Stimulated activated memory B cell treated with anti-CD40 and anti-IgM and Interleukin-4, amounts not matched to agents 10 μg/mL and 1 μg/mL and 100 μg/mL, for 72 hours (primary cell): ENCODE measurements at regions not wholly inside any gene's neighbourhood (a gene's known extent, or its start where the extent isn't known, plus 50 kb on each side); places are given as distances from the start of the nearest gene placed in this dataset.

Source experiments
- ATAC-seq: fragments of 150-1000 bp; cut with Tn5 transposase; 2 replicates; pipeline ENCODE4 v1.10.0; 2021
- H3K27ac Mint-ChIP-seq: one replicate; pipeline ENCODE4 v1.8.0; 2022; ENCODE audit warnings: mild to moderate bottlenecking, mixed read lengths
- H3K27me3 Mint-ChIP-seq: one replicate; pipeline ENCODE4 v1.8.0; 2022; ENCODE audit warnings: mixed read lengths
- H3K36me3 Mint-ChIP-seq: one replicate; pipeline ENCODE4 v1.8.0; 2022; ENCODE audit warnings: mixed read lengths
- H3K4me1 Mint-ChIP-seq: one replicate; pipeline ENCODE4 v1.8.0; 2022; ENCODE audit warnings: mixed read lengths
- H3K4me3 Mint-ChIP-seq: one replicate; pipeline ENCODE4 v1.8.0; 2022; ENCODE audit warnings: mild to moderate bottlenecking, moderate library complexity, mixed read lengths
- H3K9me3 Mint-ChIP-seq: one replicate; pipeline ENCODE4 v1.8.0; 2022; ENCODE audit warnings: mixed read lengths

- Mint-ChIP-seq H3K9me3 (no peaks in the 10 kb centered on the region), H3K27ac (no peak overlapping the region), H3K4me1 (no peaks in the 10 kb centered on the region), H3K27me3 (peaks cover 20% of the 10 kb centered on the region), H3K4me3 (no peak overlapping the region), H3K36me3 (no peaks in the 10 kb centered on the region)
- ATAC-seq: no peak
Measured at GRCh38 chr5:133794771-133795415, 173.5 kb downstream of the C5orf15 start.

- peaks cover 20% of the 10 kb centered on the region for H3K27me3 Mint-ChIP-seq
- no peaks in the 10 kb centered on the region for H3K36me3 Mint-ChIP-seq
- no peak for ATAC-seq
- H3K27ac Mint-ChIP-seq: no peak overlapping the region
- no peaks in the 10 kb centered on the region for H3K4me1 Mint-ChIP-seq
- H3K4me3 Mint-ChIP-seq: no peak overlapping the region
- H3K9me3 Mint-ChIP-seq: no peaks in the 10 kb centered on the region
Measured at GRCh38 chr5:133793756-133794465, 174.5 kb downstream of the C5orf15 start.

DNA sequence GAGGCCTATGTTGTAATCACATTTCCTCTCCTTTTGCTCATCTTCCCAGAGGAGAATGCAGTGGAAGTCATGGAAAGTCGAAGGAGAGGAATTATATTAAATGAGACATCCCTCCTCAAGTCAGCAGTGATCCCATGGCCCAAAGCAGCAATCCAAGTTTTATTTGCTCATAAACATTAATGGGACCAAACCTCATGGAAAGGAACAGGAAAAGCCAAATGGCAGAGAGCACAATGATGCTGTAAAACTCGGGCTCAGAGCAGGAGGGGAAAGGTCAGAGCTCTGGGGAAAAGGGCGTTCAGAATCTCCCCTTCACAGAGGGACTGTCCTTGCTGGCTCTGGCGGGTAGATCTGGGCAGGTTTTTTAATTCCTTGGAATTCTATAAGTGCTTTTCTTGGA lies 175.8 kb downstream of the C5orf15 start:
- Mint-ChIP-seq H3K4me1 (no peaks in the 10 kb centered on the region), H3K27me3 (peaks cover 20% of the 10 kb centered on the region), H3K9me3 (no peaks in the 10 kb centered on the region)

GRCh38 chr5:133792024-133792423 lies 176.4 kb downstream of the C5orf15 start:
- Mint-ChIP-seq H3K27me3 (peaks cover 20% of the 10 kb centered on the region), H3K36me3 (no peaks in the 10 kb centered on the region), H3K4me1 (no peaks in the 10 kb centered on the region), H3K4me3 (no peak overlapping the region), H3K9me3 (no peaks in the 10 kb centered on the region), H3K27ac (no peak overlapping the region)
- ATAC-seq: no peak

More for the DNA sequence above, 175.8 kb downstream of the C5orf15 start:
- Mint-ChIP-seq H3K4me3 (no peak overlapping the region), H3K36me3 (no peaks in the 10 kb centered on the region), H3K27ac (no peak overlapping the region)
- ATAC-seq: no peak

- Mint-ChIP-seq H3K36me3 (no peaks in the 10 kb centered on the region), H3K4me1 (no peaks in the 10 kb centered on the region), H3K27ac (no peak overlapping the region), H3K4me3 (no peak overlapping the region), H3K27me3 (peaks cover 20% of the 10 kb centered on the region), H3K9me3 (no peaks in the 10 kb centered on the region)
- ATAC-seq: no peak
Measured at GRCh38 chr5:133790898-133791297, 177.5 kb downstream of the C5orf15 start.

GRCh38 chr5:133789428-133789827 lies 177.1 kb upstream of the FSTL4 start:
- Mint-ChIP-seq H3K4me1 (no peaks in the 10 kb centered on the region), H3K36me3 (no peaks in the 10 kb centered on the region), H3K4me3 (no peak overlapping the region), H3K27me3 (peaks cover 20% of the 10 kb centered on the region), H3K9me3 (peaks cover 7% of the 10 kb centered on the region), H3K27ac (no peak overlapping the region)
- ATAC-seq: no peak

GRCh38 chr5:133788121-133788520 lies 175.8 kb upstream of the FSTL4 start:
- Mint-ChIP-seq H3K27me3 (peaks cover 20% of the 10 kb centered on the region), H3K9me3 (peaks cover 7% of the 10 kb centered on the region), H3K36me3 (no peaks in the 10 kb centered on the region), H3K4me3 (no peak overlapping the region), H3K4me1 (no peaks in the 10 kb centered on the region), H3K27ac (no peak overlapping the region)
- ATAC-seq: no peak

- no peaks in the 10 kb centered on the region for H3K36me3 Mint-ChIP-seq
- peaks cover 7% of the 10 kb centered on the region for H3K9me3 Mint-ChIP-seq
- no peaks in the 10 kb centered on the region for H3K4me1 Mint-ChIP-seq
- H3K4me3 Mint-ChIP-seq: no peak overlapping the region
- no peak overlapping the region for H3K27ac Mint-ChIP-seq
- ATAC-seq: no peak
- H3K27me3 Mint-ChIP-seq: peaks cover 4% of the 10 kb centered on the region
Measured at GRCh38 chr5:133786420-133786819, 174.1 kb upstream of the FSTL4 start.

DNA sequence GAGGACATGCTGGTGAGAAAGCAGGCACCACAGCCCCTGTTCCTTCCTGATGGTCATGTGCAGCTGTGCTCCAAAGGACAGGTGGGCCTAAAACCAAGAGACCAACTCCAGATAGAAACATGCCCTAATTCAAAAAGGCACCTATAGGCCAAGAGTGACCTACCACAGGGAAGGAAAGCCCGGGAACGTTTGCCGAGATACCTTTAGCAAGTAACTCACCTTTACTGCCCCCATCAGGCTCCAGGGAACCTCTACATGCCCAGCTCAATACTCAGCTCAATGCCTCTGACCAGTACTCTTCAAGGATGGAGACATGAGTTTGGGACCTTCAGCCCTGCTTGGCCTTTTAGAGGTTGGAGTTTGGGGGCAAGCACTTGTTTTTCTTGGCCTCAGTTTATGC lies 172.8 kb upstream of the FSTL4 start:
- Mint-ChIP-seq H3K4me3 (no peak overlapping the region), H3K9me3 (peaks cover 7% of the 10 kb centered on the region), H3K27me3 (no peaks in the 10 kb centered on the region), H3K27ac (no peak overlapping the region), H3K36me3 (no peaks in the 10 kb centered on the region), H3K4me1 (no peaks in the 10 kb centered on the region)
- no peak for ATAC-seq

GRCh38 chr5:133783481-133783880 lies 171.1 kb upstream of the FSTL4 start:
- H3K9me3 Mint-ChIP-seq: peaks cover 7% of the 10 kb centered on the region

GRCh38 chr5:133782736-133783135 lies 170.4 kb upstream of the FSTL4 start:
- Mint-ChIP-seq H3K4me1 (no peaks in the 10 kb centered on the region), H3K27ac (no peak overlapping the region)
- ATAC-seq: no peak

More at GRCh38 chr5:133783481-133783880, 171.1 kb upstream of the FSTL4 start:
- H3K27me3 Mint-ChIP-seq: no peaks in the 10 kb centered on the region
- H3K36me3 Mint-ChIP-seq: no peaks in the 10 kb centered on the region
- no peaks in the 10 kb centered on the region for H3K4me1 Mint-ChIP-seq
- no peak overlapping the region for H3K4me3 Mint-ChIP-seq
- H3K27ac Mint-ChIP-seq: no peak overlapping the region
- no peak for ATAC-seq

DNA sequence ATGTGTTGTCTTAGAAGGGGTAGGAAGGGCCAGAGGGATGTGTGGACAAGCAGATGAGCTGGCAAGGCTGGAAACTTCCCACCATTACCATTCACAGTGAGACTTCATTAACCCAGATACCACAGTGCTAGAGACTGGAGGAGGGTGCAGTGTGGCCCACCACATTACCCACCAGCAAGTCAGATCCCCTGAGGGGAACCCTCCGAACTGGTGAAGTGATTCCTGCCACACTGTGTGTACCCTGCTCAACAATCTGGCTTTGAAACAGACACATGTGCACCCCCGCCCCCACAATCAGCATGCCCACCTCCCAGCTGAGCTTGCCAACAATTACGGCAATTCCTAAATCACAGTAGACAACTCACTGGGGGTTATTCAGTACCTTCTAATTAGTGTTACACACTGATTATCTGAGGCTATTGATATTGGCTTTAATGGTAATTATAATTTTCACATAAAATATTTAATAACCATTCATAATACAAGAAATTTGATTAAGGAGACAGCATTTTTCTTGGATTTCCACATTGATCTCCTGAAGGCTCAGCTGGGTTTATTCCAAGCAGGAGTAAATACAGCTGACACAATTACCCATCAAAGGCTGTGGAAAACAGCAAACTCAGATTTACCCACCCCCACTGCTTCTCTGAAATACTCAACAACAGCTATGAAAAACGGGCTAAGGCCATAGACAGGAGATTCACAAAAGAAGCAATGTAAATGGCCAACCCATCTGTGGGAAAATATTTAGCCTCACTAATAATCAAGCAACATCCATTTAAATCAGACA lies 169.3 kb upstream of the FSTL4 start:
- Mint-ChIP-seq H3K9me3 (peaks cover 7% of the 10 kb centered on the region), H3K27me3 (no peaks in the 10 kb centered on the region), H3K4me1 (no peaks in the 10 kb centered on the region), H3K27ac (no peak overlapping the region), H3K4me3 (no peak overlapping the region), H3K36me3 (no peaks in the 10 kb centered on the region)
- no peak for ATAC-seq

More at GRCh38 chr5:133782736-133783135, 170.4 kb upstream of the FSTL4 start:
- Mint-ChIP-seq H3K36me3 (no peaks in the 10 kb centered on the region), H3K27me3 (no peaks in the 10 kb centered on the region), H3K9me3 (peaks cover 7% of the 10 kb centered on the region), H3K4me3 (no peak overlapping the region)

DNA sequence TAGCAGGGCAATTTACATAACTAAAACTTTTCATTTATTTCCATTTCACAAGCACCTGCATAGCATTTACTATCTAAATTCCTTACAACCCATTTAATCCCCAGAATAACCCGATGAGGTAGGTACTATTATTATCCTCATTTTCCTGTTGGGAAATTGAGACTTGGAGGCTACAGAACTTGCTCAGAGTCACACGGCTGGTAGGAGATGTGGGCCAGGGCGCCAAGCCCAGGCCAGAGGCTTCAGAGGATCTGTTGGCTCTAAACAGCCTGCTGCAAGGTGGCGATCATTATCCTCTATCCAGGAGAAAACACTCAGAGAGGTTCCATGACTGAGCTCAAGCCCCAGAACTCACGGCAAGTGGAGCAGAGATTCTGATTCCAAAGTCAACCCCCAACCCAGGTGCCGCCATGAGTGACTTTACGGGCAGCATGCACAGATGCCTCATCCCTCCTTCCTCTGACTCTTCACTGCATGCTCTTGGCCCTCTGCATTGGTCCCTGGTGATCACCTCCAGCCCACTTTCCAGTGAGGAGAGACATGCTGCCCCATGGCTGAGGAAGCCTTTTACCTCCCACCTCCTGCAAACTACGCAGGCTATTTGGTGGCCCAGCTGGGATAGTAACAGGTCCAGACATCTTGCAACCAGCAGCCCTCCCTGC lies 168.4 kb upstream of the FSTL4 start:
- H3K9me3 Mint-ChIP-seq: peaks cover 7% of the 10 kb centered on the region
- H3K27me3 Mint-ChIP-seq: no peaks in the 10 kb centered on the region
- no peak overlapping the region for H3K4me3 Mint-ChIP-seq
- no peak overlapping the region for H3K27ac Mint-ChIP-seq
- H3K4me1 Mint-ChIP-seq: no peaks in the 10 kb centered on the region
- H3K36me3 Mint-ChIP-seq: no peaks in the 10 kb centered on the region
- ATAC-seq: no peak

GRCh38 chr5:133779828-133780475 lies 167.6 kb upstream of the FSTL4 start:
- no peaks in the 10 kb centered on the region for H3K4me1 Mint-ChIP-seq
- H3K27ac Mint-ChIP-seq: no peak overlapping the region
- no peaks in the 10 kb centered on the region for H3K36me3 Mint-ChIP-seq
- H3K4me3 Mint-ChIP-seq: no peak overlapping the region
- no peaks in the 10 kb centered on the region for H3K27me3 Mint-ChIP-seq
- no peak for ATAC-seq
- peaks cover 3% of the 10 kb centered on the region for H3K9me3 Mint-ChIP-seq

- Mint-ChIP-seq H3K4me3 (no peak overlapping the region), H3K27me3 (no peaks in the 10 kb centered on the region), H3K27ac (no peak overlapping the region), H3K4me1 (no peaks in the 10 kb centered on the region), H3K9me3 (no peaks in the 10 kb centered on the region), H3K36me3 (no peaks in the 10 kb centered on the region)
- ATAC-seq: no peak
Measured at GRCh38 chr5:133778636-133779035, 166.3 kb upstream of the FSTL4 start.
